ENCODE measurements at regions not wholly inside any gene's neighbourhood (a gene's known extent, or its start where the extent isn't known, plus 50 kb on each side); places are given as distances from the start of the nearest gene placed in this dataset.

GRCh38 chr3:148585671-148586379 lies 111.9 kb upstream of the AGTR1 start:
- no peak for DNase-seq (ENCODE audit: low spot score)

- DNase-seq (ENCODE audit: low spot score) = no peak
Observed at GRCh38 chr3:148588291-148588690, 109.4 kb upstream of the AGTR1 start.

DNA sequence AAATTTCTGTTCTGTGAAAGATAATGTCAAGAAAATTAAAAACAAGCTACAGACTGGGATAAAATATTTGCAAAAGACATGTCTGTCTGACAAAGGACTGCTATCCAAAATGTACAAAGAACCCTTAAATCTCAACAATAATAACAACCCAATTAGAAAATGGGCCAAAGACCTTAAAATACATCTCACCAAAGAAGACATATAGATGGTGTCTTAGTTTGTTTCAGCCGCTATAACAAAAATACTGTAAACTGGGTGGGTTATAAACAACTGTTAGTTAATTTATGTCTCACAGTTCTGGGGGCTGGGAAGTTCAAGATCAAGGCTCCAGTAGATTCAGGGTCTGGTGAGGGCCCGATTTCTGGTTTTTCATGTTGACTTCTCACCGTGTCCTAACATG lies 106.2 kb upstream of the AGTR1 start:
- DNase-seq (ENCODE audit: low spot score) = no peak

GRCh38 chr3:148598619-148599018 lies 99.1 kb upstream of the AGTR1 start:
- DNase-seq (ENCODE audit: low spot score) = no peak

GRCh38 chr3:148599481-148599880 lies 98.2 kb upstream of the AGTR1 start:
- DNase-seq (ENCODE audit: low spot score) = peak; percentile 32

DNA sequence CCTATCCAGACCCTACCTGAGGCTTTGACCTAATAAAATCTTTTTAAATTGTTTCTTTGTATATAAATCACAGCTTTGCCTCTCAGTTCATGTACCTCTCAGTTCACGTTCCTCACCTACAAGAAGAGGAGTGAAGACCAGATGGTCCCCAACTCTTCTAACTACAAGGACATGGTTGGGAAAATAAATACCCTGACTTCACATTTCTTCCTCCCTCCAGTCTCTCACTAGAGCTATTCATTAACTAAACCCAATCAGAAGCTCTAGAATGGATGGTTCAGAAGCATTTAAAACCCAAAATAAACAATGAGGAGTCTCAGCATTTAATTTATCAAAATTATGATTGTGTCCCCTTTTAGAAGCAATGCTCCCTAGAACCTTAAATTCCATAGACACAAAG lies 97.3 kb upstream of the AGTR1 start:
- DNase-seq (ENCODE audit: low spot score) = peak; percentile 4

DNA sequence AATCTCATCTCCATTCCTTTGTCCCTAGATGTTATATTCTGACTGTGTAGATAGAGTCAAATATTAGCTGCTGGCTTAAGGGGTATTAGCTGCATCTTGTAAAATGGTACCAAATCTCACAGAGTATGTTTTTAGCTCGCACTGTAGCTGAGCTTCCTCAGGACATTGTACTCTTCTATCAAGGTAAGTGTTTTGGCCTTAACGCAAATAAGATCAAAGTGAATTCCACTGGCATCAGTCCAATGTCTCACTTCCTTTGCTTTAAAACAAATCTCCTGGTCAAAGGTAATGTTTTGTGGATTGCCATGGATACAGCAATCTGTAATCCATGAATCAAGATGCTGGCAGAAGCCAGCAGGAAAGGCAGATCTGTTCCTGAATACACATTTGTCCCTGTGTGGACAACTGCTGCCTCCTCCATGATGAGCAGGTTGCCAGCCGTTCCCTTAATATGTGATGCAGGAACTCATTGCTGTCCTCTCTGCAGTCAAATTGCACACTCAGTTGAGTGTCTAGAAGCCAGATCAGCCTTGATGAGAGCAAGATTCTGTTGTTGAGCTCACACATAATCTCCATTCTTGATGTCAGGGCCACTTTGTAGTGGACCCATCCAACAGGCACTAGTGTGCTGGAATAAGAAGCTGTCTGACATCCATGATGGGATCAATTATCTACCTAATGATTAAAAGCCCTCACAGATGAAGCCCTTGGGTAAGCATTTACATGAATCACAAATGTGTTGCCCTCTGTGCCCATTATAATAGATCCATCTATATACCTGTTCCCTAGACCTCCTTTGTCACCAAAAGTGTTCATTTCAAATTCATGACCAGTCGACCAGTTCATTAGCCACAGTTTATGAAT lies 96.6 kb upstream of the AGTR1 start:
- peak; percentile 83 for DNase-seq (ENCODE audit: low spot score)

DNA sequence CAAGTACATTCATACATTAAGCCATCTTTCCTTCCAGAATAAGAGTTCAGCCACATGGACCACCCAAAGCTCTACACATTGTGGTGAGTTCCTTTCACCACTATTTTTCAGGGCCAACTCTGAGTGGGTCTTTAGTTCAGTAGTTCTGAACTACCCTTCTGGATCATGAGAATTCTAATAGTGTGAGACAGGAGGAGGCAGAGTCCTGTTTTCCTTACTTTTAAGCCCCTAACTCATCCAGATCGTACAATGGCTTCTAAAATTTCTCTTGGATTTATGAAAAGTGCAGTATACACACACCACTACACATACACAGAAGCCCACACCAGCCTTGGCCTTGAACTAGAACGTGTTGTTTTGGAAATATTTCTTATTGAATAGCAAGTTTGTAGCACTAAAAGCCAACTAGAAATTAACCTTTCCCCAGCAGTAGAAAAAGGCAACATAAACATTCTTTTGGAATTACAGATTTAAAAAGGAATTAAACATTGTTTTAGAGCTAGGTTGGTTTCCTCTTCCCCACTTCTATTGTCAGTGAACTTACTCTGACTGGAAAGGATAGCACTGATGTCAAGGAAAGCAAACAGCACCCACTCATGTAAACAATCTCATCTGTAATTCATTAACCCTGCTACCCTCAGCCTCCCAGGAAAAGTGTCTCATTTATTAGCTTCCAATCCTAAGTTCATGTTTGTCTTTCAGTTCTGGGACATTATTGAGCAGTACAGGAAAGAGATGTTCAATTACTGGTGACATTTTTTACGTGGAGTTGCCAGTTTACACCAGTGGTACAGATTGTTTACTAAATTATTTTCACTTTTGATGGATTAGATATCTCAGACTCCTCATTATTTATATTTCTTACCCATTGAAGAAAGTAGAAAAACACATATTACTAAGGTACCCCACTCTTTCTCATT lies 95.7 kb upstream of the AGTR1 start:
- DNase-seq (ENCODE audit: low spot score) = peak; percentile 81

DNA sequence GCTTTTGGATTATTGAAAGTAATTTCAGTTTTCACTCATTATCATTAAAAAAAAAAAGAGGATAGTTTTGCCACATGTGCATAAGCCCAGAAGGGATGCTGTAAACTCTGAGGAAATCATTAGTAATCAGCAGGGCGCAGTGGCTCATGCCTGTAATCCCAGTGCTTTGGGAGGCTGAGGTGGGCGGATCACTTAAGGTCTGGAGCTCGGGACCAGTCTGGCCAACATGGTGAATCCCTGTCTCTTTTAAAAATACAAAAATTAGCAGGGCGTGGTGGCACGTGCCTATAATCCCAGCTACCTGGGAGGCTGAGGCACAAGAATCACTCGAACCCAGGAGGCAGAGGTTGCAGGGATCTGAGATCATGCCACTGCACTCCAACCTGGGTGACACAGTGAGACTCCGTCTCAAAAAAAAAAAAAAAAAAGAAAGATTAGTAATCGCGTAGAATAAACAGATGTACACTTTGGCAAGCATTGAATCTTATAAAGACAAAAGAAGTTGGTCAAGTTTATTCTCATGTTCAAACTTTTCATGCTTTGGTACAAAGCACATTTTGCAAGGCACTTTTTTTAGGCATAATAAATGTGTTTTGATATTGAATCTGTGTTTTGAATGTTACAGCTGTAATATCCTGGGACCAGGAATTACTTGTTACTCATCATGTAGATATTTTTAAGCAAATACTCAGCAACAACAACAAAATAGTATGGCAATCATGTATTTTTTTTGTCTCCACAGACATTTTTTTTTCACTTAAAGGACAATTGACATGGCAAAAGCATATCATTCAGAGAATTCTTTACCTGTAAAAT lies 93.2 kb upstream of the AGTR1 start:
- DNase-seq (ENCODE audit: low spot score) = no peak

DNA sequence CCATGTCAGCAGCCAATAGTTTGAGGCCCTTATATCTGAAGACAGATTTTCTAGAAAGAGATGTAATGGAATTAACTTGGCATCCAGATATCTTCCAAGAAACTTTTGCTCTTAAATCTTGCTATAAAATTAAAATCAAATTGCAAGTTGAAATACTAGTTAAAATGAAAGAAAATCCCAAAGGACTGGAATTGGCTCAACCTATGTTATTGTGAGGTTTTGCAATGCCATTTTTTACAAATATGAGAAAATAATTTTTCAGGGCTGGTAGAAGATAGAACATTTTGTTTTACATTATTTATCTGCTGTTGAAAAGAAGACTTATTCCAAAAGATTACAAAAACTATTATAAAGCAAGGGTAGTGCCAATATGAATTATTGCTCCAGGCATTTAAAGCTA lies 92.2 kb upstream of the AGTR1 start:
- no peak for DNase-seq (ENCODE audit: low spot score)

GRCh38 chr3:148606979-148607378 lies 90.7 kb upstream of the AGTR1 start:
- DNase-seq (ENCODE audit: low spot score) = no peak

DNA sequence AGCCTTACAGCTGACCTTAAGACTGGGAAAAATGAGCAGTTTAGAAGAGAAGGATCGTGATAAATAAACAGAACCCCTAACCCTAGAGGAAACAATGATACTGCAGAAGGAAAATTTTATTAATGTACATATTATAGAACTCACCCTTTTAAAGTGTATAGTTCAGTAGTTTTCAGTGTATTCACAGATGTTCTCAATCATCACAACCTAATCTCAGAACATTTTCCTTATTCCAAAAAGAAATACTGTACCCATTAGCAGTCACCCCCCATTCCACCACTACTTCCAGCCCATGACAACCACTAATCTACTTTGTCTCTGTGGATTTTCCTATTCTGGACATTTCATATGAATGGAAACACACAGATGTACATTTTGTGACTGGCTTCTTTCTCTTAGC lies 90.2 kb upstream of the AGTR1 start:
- DNase-seq (ENCODE audit: low spot score) = no peak

GRCh38 chr3:148612278-148612677 lies 85.4 kb upstream of the AGTR1 start:
- DNase-seq (ENCODE audit: low spot score) = no peak

DNA sequence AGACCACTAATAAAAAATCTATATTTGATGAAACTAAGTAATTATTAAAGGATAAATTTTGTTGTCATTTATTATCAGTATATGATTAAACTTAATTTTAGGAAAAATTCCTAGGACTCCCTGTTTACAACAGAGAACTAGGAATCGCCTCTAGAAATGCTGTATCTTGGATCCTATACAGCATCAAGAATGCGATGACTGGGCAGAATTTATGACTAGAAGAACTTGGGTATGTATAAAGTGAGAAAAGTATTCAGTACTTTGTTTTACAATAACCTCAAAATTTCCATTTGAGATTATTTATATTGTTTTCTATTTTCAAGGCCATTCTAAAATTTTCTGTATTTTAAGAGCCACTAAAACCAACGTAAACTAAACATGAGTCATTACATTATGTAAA lies 82.3 kb upstream of the AGTR1 start:
- no peak for DNase-seq (ENCODE audit: low spot score)

- DNase-seq (ENCODE audit: low spot score) = no peak
Observed at GRCh38 chr3:148625095-148625736, 72.5 kb upstream of the AGTR1 start.

DNA sequence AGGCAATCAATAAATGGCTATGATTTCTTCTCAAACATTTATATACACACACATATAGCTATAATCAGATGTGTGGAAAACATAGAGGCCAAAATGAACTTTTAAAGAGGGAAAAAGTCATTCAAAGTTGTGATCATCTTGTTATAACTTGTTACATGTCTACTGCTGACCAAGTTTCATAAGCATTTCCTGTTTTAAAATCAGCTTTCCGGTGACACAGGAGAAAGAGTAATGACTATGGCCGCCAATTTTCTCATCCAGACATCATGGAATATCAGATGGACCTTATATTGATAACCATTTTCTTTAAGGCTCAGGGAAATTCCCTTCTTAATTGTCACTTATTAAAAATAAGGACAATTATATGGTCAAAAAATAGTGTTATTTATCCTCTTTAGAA lies 71.7 kb upstream of the AGTR1 start:
- no peak for DNase-seq (ENCODE audit: low spot score)

GRCh38 chr3:148629006-148629405 lies 68.7 kb upstream of the AGTR1 start:
- no peak for DNase-seq (ENCODE audit: low spot score)

DNA sequence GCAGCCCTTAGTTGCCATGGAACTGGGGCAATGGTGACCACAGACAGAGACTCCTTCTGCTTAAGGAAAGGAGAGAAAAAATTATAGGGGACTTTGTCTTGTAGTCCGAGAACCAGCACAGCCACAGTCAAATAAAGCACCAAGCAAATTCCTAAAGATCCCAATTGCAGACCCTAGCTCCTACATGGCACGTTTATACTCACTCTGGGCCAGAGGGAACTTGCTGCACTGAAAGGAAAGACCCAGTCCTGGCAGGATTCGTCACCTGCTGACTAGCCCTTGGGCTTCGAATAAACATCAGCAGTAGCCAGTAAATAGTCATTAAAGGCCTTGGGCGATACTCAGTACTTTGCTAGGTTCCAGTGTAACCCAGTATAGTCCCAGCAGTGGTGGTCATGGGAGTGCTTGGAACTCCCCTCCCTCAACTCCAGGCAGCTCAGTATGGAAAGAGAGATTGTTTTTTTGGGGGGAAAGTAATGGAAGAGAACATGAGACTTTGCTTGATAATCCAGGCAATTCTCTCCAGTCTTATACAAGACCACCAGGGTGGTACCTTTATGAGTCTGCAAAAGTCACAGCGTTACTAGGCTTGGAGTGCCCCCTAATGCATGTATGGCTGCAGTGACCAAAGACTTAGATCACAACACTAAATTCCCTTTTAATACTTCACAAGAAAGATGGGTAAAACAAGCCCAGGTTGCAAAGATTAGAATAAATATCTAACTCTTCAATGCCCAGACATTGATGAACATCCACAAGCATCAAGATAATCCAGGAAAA lies 66.4 kb upstream of the AGTR1 start:
- no peak for DNase-seq (ENCODE audit: low spot score)

- DNase-seq (ENCODE audit: low spot score) = no peak
Observed at GRCh38 chr3:148641722-148642121, 56.0 kb upstream of the AGTR1 start.

DNA sequence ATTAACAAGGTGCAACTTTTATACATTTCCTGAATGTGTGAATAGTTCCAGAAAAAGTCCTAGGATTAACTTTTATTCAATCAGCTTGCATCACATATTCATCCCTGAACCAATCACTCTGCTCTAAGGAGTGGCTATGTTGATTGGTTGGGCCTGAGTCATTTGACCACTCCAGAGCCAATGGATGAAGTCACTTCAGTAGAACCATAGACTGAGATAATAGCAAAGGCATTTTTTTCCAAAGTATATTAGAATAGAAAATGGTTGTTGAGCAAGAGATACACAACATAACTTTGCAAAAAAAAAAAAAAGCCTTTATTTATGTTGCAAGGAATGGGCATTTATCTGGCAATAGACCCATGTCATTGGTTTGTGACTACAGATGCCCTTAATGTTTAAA lies 55.5 kb upstream of the AGTR1 start:
- no peak for DNase-seq (ENCODE audit: low spot score)

Measured in SW480 (cell line).